LHCN-M2 (cell line): ENCODE measurements at regions not wholly inside any gene's neighbourhood (a gene's known extent, or its start where the extent isn't known, plus 50 kb on each side); places are given as distances from the start of the nearest gene placed in this dataset.
"Not testable (repeated sequence)": the region's sequence is repeated elsewhere in the genome, so short reads cannot be mapped to it uniquely, and the experiment has no call there.

Source experiments
- DNase-seq: peaks from one replicate; pipeline ENCODE4 v3.0.0-alpha.2; 2012; ENCODE audit warnings: low read depth

- DNase-seq: no peak
Observed at GRCh38 chr3:139238281-139239030, 105.4 kb upstream of the MRPS22 start.

GRCh38 chr3:139239550-139239949 lies 104.3 kb upstream of the MRPS22 start:
- DNase-seq: no peak

- no peak for DNase-seq
Observed at GRCh38 chr3:139241783-139242182, 102.0 kb upstream of the MRPS22 start.

GRCh38 chr3:139243710-139244109 lies 100.1 kb upstream of the MRPS22 start:
- no peak for DNase-seq

- no peak for DNase-seq
Observed at GRCh38 chr3:139248593-139249255, 95.1 kb upstream of the MRPS22 start.

- DNase-seq: no peak
Observed at GRCh38 chr3:139251529-139251928, 92.3 kb upstream of the MRPS22 start.

GRCh38 chr3:139252719-139253118 lies 91.1 kb upstream of the MRPS22 start:
- DNase-seq: no peak

- no peak for DNase-seq
Observed at GRCh38 chr3:139258276-139258675, 85.5 kb upstream of the MRPS22 start.

- no peak for DNase-seq
Observed at GRCh38 chr3:139259398-139259797, 84.4 kb upstream of the MRPS22 start.

- no peak for DNase-seq
Observed at GRCh38 chr3:139260041-139260486, 83.8 kb upstream of the MRPS22 start.

- no peak for DNase-seq
Observed at GRCh38 chr3:139260793-139261736, 82.8 kb upstream of the MRPS22 start.

- DNase-seq: no peak
Observed at GRCh38 chr3:139261754-139262586, 81.8 kb upstream of the MRPS22 start.

- DNase-seq: no peak
Observed at GRCh38 chr3:139263798-139264197, 80.0 kb upstream of the MRPS22 start.

GRCh38 chr3:139264375-139264774 lies 79.4 kb upstream of the MRPS22 start:
- no peak for DNase-seq

GRCh38 chr3:139265131-139266016 lies 78.4 kb upstream of the MRPS22 start:
- no peak for DNase-seq

GRCh38 chr3:139267300-139268246 lies 76.2 kb upstream of the MRPS22 start:
- no peak for DNase-seq

- DNase-seq: no peak
Observed at GRCh38 chr3:139269984-139270383, 73.8 kb upstream of the MRPS22 start.

- DNase-seq: not testable (repeated sequence)
Observed at GRCh38 chr3:139270652-139271051, 73.2 kb upstream of the MRPS22 start.
